Suprapubic skin (tissue), 4 donors: ENCODE measurements at regions not wholly inside any gene's neighbourhood (a gene's known extent, or its start where the extent isn't known, plus 50 kb on each side); places are given as distances from the start of the nearest gene placed in this dataset.

Experiments
- DNase-seq, 2 donors: peaks; one replicate each; pipeline ENCODE4 v3.0.0-alpha.2; 2019; ENCODE audit warnings: low spot score in 2 of 2
- H3K27ac ChIP-seq: fragments of 200-600 bp; sonication (generic); one replicate; pipeline ENCODE4 v1.5.1; 2019
- H3K27me3 ChIP-seq: fragments of 200-600 bp; sonication (generic); one replicate; pipeline ENCODE4 v1.5.1; 2019
- H3K36me3 ChIP-seq: fragments of 200-600 bp; sonication (generic); one replicate; pipeline ENCODE4 v1.5.1; 2019
- H3K4me1 ChIP-seq: fragments of 200-600 bp; sonication (generic); one replicate; pipeline ENCODE4 v1.5.1; 2019
- H3K4me3 ChIP-seq: fragments of 200-600 bp; sonication (generic); one replicate; pipeline ENCODE4 v1.5.1; 2019; ENCODE audit warnings: mild to moderate bottlenecking
- H3K9me3 ChIP-seq: fragments of 200-600 bp; sonication (generic); one replicate; pipeline ENCODE4 v1.5.1; 2019
- EP300 ChIP-seq: sonication (generic); formaldehyde crosslinking; IDR thresholded peaks from one replicate; pipeline ENCODE4 v1.6.1; 2017; ENCODE audit warnings: antibody characterized with exemption
- POLR2A ChIP-seq, 2 donors: fragments of 450-650 bp; IDR thresholded peaks; one replicate each; pipeline ENCODE4 v1.6.1; 2017; ENCODE audit warnings: antibody characterized with exemption in 2 of 2, mild to moderate bottlenecking in 2 of 2, moderate library complexity in 2 of 2
- POLR2AphosphoS5 ChIP-seq, 3 donors: sonication (generic); formaldehyde crosslinking; IDR thresholded peaks; one replicate each; pipeline ENCODE4 v1.6.1; 2017; ENCODE audit warnings: antibody characterized with exemption in 3 of 3
- WGBS: methylation state at CpG from one replicate; pipeline ENCODE4 v1.1.5; 2018; 5-methylcytosine and 5-hydroxymethylcytosine counted together
- TF ChIP-seq, protein P1 (sequence below), 2 donors: fragments of 200-600 bp in 1 of 2; fragments of 450-650 bp in 1 of 2; sonication (generic) in 1 of 2; IDR thresholded peaks; one replicate each; pipeline ENCODE4 v1.5.1; 2016 to 2019; ENCODE audit warnings: antibody characterized with exemption in 2 of 2, mild to moderate bottlenecking in 1 of 2, moderate library complexity in 1 of 2

DNA sequence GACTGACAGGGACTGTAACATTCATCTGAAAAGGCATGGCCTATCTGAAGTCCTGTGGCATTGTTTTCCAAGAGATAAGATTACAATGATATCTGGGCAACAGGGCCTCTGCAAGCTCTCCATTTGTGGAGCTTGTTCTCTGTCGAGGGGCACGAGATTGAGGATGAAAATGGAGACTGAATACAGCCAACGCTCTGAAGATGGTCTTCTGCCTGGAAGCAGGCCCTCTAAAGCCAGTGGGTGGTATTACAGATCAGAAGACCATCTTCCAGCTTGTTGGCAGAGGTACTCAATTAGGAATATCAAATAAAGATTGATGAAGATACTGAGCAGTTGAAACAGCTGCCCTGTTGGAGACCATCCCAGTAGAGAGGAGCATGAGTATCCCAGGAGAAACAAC, 288.2 kb downstream of the CENPW start:
- H3K9me3 ChIP-seq = no peaks in the 10 kb centered on the region
- no peak overlapping the region for H3K27ac ChIP-seq
- H3K36me3 ChIP-seq = no peaks in the 10 kb centered on the region
- 90% methylated on average over 3 of the region's 3 CpGs for WGBS
- DNase-seq = no peak
- TF ChIP-seq POLR2AphosphoS5 (IDR thresholded peaks at IDR 0.05) = no peak
- no peak for TF ChIP-seq EP300
- TF ChIP-seq, protein P1, sequence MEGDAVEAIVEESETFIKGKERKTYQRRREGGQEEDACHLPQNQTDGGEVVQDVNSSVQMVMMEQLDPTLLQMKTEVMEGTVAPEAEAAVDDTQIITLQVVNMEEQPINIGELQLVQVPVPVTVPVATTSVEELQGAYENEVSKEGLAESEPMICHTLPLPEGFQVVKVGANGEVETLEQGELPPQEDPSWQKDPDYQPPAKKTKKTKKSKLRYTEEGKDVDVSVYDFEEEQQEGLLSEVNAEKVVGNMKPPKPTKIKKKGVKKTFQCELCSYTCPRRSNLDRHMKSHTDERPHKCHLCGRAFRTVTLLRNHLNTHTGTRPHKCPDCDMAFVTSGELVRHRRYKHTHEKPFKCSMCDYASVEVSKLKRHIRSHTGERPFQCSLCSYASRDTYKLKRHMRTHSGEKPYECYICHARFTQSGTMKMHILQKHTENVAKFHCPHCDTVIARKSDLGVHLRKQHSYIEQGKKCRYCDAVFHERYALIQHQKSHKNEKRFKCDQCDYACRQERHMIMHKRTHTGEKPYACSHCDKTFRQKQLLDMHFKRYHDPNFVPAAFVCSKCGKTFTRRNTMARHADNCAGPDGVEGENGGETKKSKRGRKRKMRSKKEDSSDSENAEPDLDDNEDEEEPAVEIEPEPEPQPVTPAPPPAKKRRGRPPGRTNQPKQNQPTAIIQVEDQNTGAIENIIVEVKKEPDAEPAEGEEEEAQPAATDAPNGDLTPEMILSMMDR (IDR thresholded peaks at IDR 0.05) = no peak
- no peak for TF ChIP-seq POLR2A (IDR thresholded peaks at IDR 0.05)
- H3K4me1 ChIP-seq = no peaks in the 10 kb centered on the region
- H3K4me3 ChIP-seq = no peak overlapping the region
- no peaks in the 10 kb centered on the region for H3K27me3 ChIP-seq

DNA sequence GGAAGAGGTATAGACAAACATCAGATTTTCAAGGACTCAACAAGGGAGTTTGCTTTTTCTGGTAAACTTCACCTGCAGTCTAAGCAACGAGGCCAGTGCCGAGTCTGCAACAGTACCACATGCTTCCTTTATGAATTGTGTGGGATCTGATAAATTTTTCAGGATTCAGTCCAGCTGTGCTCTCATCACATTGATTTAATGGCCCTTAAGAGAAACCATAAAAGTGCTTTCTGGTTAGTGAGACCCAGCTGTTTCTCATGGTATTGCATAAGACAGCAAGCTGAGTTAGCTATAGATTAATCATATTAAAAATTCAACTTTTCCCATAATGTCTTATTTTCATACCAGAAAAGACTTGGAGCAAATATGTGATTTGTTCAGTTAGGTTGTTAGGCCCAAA, 291.4 kb downstream of the CENPW start:
- Histone ChIP-seq H3K36me3 (no peaks in the 10 kb centered on the region), H3K9me3 (no peaks in the 10 kb centered on the region), H3K27ac (no peak overlapping the region), H3K27me3 (no peaks in the 10 kb centered on the region), H3K4me1 (no peaks in the 10 kb centered on the region), H3K4me3 (no peak overlapping the region)
- TF ChIP-seq POLR2AphosphoS5 (IDR thresholded peaks at IDR 0.05) (no peak), POLR2A (IDR thresholded peaks at IDR 0.05) (no peak), EP300 (no peak)
- TF ChIP-seq, protein P1 (IDR thresholded peaks at IDR 0.05) = no peak
- 45% methylated on average over 2 of the region's 2 CpGs for WGBS
- no peak for DNase-seq

DNA sequence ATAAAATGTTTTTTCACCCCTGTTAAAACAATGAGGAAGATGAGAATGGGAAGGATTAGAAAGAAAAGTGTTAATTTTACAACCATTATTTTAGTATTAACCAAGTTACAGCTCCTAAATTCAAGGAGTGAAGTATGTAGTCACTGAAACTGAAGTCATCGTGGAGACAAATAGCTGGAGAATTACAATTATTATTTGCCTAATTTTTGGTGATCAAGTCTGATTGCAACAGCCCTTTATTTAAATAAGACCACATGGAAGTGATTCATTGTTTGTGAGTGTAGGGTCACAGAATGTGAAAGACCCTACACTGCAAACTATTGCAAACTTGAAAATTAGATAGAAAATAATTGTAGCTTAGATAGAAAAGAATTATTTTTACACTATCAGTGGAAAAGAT, 292.4 kb downstream of the CENPW start:
- Histone ChIP-seq H3K9me3 (no peaks in the 10 kb centered on the region), H3K27me3 (no peaks in the 10 kb centered on the region), H3K4me3 (no peak overlapping the region), H3K27ac (no peak overlapping the region), H3K4me1 (no peaks in the 10 kb centered on the region), H3K36me3 (no peaks in the 10 kb centered on the region)
- TF ChIP-seq POLR2A (IDR thresholded peaks at IDR 0.05) = no peak
- no peak for TF ChIP-seq EP300
- TF ChIP-seq, protein P1 (IDR thresholded peaks at IDR 0.05) = no peak
- TF ChIP-seq POLR2AphosphoS5 (IDR thresholded peaks at IDR 0.05) = no peak
- DNase-seq = no peak
- WGBS = 64% methylated on average over 1 of the region's 1 CpG

DNA sequence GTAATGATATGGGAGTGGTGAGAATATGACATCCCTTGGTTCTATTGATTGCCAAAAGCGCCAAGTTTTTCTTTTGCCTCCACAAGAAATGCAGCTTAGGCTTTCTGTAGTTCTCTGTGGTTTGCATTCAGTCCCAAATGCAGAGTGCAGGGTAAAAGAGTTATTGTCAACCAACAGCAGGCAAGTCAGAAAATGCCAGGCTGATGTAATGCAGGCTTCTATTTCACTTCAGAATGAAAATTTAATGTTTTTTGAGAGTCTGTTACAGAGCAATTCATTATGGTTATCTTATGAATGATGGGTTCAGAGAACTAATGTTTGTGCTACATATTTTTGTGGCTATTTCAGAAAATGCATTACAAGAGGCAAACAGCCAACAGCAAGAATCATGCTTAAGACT, 293.5 kb downstream of the CENPW start:
- no peaks in the 10 kb centered on the region for H3K27me3 ChIP-seq
- H3K27ac ChIP-seq = no peak overlapping the region
- TF ChIP-seq POLR2A (IDR thresholded peaks at IDR 0.05) (no peak), EP300 (no peak), POLR2AphosphoS5 (IDR thresholded peaks at IDR 0.05) (no peak)
- TF ChIP-seq, protein P1 (IDR thresholded peaks at IDR 0.05) = no peak
- H3K4me3 ChIP-seq = no peak overlapping the region
- H3K36me3 ChIP-seq = no peaks in the 10 kb centered on the region
- 77% methylated on average over 1 of the region's 1 CpG for WGBS
- H3K4me1 ChIP-seq = no peaks in the 10 kb centered on the region
- DNase-seq = no peak
- no peaks in the 10 kb centered on the region for H3K9me3 ChIP-seq

DNA sequence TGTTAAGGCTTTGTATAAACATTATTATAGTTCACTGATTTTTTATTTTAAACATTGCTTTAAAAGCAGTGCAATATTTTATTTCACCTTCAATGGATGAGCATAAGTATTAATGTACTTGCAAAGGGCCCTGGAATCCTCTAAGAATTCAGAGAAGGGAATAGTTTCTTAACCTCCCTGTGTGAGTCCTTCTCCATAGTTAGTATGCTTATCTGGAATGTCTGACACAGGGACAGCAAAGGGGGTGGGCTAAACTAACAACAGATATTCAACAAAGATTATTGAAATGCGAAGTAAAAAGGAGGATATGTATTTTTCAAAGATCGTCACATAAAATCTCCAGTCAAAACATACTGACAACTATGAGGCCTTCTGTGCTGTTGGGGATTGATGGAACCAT, 300.4 kb downstream of the CENPW start:
- no peak for TF ChIP-seq EP300
- no peak for TF ChIP-seq POLR2AphosphoS5 (IDR thresholded peaks at IDR 0.05)
- TF ChIP-seq POLR2A (IDR thresholded peaks at IDR 0.05) = no peak
- TF ChIP-seq, protein P1 (IDR thresholded peaks at IDR 0.05) = no peak
- no peaks in the 10 kb centered on the region for H3K27me3 ChIP-seq
- WGBS = 86% methylated on average over 2 of the region's 2 CpGs
- H3K27ac ChIP-seq = no peak overlapping the region
- H3K9me3 ChIP-seq = no peaks in the 10 kb centered on the region
- DNase-seq = no peak
- no peaks in the 10 kb centered on the region for H3K36me3 ChIP-seq
- no peak overlapping the region for H3K4me3 ChIP-seq
- H3K4me1 ChIP-seq = no peaks in the 10 kb centered on the region
